ENCODE measurements at regions not wholly inside any gene's neighbourhood (a gene's known extent, or its start where the extent isn't known, plus 50 kb on each side); places are given as distances from the start of the nearest gene placed in this dataset.
"Not testable (repeated sequence)": the region's sequence is repeated elsewhere in the genome, so short reads cannot be mapped to it uniquely, and the experiment has no call there.

DNA sequence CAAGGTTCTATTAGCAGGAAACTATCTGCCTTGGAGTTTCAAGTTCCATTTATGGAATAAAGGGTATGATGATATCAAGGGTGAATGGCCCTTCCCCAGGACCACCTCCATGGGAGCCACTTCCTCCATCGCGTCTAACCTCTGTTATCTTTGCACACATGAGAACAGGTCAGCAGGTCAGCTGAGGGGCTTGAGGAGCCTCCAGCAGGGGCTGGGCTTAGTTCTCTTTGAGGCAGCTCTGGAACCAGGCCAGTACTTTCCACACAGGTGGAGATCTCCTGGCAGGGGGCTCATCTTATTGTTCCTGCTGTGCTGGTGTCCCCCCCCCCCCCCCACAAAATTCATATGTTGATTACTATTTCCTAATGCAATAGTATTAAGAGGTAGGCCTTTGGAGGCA lies 472.2 kb upstream of the ZMIZ1 start:
- DNase-seq (ENCODE audit: low read depth): no peak

- DNase-seq (ENCODE audit: low read depth): no peak
Observed at GRCh38 chr10:78597796-78598555, 470.8 kb upstream of the ZMIZ1 start.

DNA sequence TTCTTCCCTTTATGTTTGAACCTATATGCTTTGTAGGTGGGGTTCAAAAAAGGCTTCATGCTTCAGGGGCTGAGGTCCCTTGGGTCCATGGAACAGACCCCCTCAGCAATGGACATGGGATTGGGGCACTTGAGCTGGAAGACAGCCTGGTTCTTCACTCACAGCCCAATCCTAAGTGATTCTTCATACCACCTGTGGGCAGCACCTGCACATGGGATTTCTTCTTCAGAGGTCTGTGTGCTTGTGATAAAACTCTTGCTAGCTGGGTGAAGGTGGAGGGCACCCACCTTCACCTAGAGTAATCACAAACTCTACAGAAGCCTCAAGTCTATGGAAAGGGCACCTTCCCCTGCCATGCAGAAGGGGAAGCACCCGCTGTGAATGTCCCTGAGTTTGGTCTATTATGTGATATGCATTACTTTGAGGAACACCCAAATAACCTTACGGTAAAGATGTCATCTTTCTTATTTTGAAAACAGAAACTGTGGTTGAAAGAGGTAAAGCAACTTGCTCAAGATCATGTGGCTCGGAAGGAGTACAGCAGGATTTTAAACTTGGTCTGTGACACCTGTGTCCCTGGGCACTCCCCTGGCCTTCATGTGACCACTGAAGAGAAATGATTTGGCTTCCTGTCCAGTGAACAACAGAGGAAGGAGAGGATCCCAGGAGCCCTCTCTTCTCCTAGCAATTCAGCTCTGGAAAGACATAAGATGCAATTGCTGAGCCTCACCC lies 469.5 kb upstream of the ZMIZ1 start:
- no peak for DNase-seq (ENCODE audit: low read depth)

DNA sequence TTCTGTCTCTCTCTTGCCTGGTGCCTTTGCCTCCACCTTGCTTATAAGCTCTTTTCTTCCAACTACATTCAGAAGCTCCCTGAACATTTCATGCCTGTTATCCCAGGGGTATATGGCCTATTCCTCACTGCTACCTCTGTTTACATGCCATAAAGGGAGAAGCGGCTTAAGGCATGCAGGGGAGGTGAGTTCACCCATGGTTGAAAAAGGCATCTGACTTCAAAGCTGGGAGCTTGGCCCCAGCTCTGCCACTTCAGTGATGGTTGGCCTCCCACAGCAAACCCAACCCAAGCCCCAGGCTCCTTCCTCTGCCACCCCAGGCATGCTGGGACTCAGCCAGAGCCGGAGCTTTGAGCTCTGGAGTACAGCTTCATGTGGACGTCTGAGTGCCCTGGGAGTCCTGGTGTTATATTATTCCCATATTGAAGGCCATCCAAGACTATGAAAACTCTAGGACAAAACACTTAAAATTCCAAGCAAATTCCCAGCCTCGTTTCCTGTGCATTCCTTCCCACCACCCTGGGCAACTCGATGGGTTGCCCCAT lies 468.6 kb upstream of the ZMIZ1 start:
- DNase-seq (ENCODE audit: low read depth): no peak

DNA sequence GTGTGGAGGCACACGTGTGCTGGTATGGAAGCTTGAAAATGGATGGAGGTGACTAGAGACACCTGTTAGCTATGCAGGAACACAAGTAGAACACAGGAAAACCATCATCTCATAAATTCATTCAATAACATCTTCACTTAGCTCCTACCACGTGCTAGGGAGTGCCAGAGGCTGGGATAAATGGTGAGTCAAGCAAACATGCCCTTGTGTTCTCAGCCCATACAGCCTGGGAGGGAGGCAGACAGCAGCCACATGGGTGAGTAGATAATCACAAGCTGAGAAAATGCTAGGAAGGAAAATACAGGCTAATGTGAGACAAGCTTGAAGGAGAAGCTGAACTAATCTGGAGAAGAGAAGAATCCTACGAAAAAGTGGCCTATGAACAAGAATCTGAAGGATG lies 468.0 kb upstream of the ZMIZ1 start:
- DNase-seq (ENCODE audit: low read depth): no peak

- no peak for DNase-seq (ENCODE audit: low read depth)
Observed at GRCh38 chr10:78602201-78602932, 466.4 kb upstream of the ZMIZ1 start.

- no peak for DNase-seq (ENCODE audit: low read depth)
Observed at GRCh38 chr10:78604286-78604685, 464.5 kb upstream of the ZMIZ1 start.

- no peak for DNase-seq (ENCODE audit: low read depth)
Observed at GRCh38 chr10:78604721-78605120, 464.0 kb upstream of the ZMIZ1 start.

DNA sequence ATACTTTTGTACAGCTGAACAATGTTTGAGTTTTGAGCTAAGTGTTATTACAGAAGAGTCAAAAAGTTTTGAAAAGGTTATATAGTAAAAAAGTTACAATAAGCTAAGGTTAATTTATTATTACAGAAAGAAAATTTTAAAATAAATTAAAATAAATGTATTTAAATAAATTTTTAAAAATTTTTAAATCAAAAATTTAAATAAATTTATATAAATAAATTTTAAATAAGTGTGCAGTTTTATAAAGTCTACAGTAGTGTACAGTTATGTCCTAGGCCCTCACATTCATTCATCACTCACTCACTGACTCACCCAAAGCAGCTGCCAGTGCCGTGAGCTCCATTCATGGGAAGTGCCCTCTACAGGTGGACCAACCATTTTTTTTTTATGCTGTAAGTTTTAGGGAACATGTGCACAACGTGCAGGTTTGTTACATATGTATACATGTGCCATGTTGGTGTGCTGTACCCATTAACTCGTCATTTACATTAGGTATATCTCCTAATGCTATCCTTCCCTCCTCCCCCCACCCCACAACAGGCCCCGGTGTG lies 462.9 kb upstream of the ZMIZ1 start:
- DNase-seq (ENCODE audit: low read depth): no peak

- DNase-seq (ENCODE audit: low read depth): not testable (repeated sequence)
Observed at GRCh38 chr10:78606766-78607165, 462.0 kb upstream of the ZMIZ1 start.

DNA sequence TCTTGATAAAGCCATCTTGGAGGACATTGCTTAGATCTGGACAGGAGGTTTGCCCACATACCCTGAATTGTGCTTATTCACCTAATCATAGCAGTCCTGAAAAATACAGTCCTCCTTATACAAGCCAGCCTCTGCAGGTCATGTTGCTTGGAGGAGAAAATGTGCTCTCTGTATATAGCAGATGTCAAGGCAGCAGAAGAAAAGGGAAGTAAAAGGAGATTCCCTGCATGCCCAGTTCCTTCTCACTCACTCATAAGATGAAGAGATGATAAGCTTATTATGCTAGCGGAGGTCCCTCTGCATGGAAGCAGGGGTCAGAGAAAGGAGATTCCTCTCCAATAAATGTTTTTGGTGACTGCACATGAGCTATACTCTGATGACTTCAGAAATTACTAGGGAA lies 458.8 kb upstream of the ZMIZ1 start:
- DNase-seq (ENCODE audit: low read depth): no peak

GRCh38 chr10:78613132-78613531 lies 455.6 kb upstream of the ZMIZ1 start:
- no peak for DNase-seq (ENCODE audit: low read depth)

DNA sequence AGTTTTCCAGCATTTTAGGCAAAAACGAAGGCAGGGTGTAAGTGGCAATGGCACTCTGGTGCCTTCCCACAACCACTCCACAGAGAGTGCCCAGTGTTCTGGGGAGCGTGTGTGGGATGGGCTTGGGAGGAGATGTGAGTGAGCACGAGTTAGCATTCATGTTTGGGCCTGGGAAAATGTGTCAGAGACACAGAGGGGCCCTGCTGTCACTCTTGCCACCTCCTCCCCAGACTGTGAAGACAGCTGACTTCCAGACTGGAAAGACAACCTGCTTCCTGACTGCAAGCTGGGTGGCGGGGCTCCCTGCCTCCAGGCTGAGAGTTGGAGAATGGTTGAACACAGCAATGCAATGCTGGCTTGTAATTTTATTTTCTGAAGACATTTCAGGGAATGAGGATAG lies 454.5 kb upstream of the ZMIZ1 start:
- DNase-seq (ENCODE audit: low read depth): no peak

- DNase-seq (ENCODE audit: low read depth): no peak
Observed at GRCh38 chr10:78614744-78615143, 454.0 kb upstream of the ZMIZ1 start.

DNA sequence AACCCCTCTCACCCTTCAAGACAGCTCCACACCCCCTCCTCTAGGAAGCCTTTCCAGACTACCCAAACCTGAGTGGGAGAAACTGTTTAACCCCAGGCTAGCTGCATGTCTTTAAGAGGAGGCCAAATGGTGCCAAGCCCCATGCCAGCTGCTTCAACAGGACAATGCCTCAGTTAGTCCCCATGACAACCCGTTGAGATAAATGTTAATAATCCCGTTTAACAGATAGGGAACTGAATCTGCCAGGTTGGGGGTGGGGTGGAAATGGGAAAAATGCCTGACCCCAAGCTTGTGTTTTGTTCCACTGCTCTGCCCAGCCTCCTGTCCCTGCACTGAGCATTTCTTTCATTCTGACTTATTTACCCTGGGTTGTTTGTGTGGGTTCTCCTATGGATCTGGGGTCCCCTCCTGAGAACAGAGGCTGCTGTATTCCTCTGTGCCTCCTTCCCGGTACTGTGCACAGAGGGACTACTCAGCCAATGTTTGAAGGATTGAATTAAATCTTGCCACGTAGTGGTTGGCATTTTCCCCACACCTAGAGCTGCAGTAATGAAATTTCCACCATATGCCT lies 452.6 kb upstream of the ZMIZ1 start:
- no peak for DNase-seq (ENCODE audit: low read depth)

DNA sequence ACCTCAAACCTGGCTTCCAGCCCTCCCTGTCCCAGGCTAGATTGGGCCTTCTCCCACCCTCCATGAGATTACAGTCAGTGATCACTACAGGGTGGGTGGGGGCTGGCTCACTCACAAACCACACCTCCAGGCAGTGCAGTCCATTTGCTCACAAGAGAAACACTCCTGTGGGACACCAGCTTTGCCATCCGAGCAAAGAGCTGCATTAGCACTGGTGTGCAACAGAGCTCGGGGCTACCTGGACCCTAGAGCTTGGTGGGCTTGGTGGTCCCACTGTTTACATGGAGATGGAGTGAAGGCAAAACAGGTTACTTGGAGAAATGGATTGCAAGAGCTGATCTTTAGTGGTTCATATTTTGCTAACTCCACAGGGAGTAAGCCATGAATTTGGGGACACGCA lies 451.7 kb upstream of the ZMIZ1 start:
- DNase-seq (ENCODE audit: low read depth): no peak

- no peak for DNase-seq (ENCODE audit: low read depth)
Observed at GRCh38 chr10:78617631-78618030, 451.1 kb upstream of the ZMIZ1 start.

DNA sequence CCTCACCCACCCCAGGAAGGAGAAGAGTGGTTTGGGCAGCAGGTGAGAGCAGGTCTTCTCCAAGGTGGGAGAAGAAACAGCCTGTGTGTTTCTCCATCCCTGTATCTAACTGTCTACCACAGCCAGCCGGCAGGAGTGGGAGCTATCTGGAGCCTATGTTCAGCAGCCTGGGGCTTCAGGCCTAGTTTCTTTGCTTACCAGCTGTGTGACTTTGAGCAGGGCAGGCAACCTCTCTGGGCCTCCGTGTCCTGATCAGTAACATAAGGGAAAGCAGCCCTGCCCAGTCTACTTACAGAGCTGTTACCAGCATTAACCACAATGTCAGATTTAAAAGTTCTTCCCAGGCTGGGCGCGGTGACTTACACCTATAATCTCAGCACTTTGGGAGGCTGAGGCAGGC lies 450.7 kb upstream of the ZMIZ1 start:
- no peak for DNase-seq (ENCODE audit: low read depth)

DNA sequence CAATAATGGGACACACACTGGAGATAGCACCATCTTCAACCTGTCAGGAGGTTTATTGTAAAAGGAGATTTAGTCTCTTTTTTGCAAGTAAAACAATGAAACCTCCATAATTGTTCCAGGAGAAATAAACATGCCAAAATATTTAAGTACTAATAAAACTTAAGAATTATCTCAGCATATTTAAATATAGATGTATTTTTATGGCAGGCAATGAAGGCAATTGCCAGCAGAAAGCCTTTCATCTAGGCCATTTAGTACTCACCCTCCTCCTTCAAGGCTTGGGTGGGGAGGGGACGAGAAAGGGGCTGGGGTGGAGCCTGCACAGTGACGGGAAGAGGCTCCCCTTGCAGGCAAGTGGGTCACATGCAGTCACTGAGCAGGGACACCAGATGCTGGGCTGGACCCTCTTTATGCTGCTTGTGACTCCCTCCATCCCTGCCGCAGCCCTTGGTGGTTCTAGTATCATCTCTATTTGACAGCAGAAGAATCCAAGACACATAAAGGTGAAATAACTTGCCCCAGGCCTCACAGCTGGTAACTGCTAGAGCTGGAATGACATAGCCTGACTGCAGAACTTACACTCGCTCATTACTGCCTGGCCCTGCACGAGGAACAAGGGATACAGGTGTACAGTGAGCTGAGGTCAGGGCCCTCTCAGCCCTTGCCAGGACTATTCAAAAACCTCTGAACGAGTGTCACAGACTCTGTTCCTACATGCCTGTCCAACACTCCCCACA lies 449.5 kb upstream of the ZMIZ1 start:
- DNase-seq (ENCODE audit: low read depth): no peak

DNA sequence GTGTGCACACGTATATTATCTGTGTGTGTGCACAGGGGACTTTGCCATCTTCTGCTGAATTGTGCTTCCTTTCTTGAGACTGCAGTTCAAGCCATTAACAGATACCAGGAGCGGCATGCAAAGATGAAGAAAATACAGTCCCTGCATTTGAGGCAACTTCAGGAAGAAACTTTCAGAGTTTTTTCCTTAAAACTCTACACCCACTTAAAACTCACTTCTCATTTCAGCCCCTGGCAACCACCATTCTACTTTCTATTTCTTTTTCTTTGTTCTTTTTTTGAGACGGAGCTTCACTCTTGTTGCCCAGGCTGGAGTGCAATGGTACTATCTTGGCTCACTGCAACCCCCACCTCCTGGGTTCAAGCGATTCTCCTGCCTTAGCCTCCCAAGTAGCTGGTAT lies 448.9 kb upstream of the ZMIZ1 start:
- no peak for DNase-seq (ENCODE audit: low read depth)

Data from non-pigmented ciliary epithelial cell (primary cell).